ENCODE measurements at regions not wholly inside any gene's neighbourhood (a gene's known extent, or its start where the extent isn't known, plus 50 kb on each side); places are given as distances from the start of the nearest gene placed in this dataset.

DNA sequence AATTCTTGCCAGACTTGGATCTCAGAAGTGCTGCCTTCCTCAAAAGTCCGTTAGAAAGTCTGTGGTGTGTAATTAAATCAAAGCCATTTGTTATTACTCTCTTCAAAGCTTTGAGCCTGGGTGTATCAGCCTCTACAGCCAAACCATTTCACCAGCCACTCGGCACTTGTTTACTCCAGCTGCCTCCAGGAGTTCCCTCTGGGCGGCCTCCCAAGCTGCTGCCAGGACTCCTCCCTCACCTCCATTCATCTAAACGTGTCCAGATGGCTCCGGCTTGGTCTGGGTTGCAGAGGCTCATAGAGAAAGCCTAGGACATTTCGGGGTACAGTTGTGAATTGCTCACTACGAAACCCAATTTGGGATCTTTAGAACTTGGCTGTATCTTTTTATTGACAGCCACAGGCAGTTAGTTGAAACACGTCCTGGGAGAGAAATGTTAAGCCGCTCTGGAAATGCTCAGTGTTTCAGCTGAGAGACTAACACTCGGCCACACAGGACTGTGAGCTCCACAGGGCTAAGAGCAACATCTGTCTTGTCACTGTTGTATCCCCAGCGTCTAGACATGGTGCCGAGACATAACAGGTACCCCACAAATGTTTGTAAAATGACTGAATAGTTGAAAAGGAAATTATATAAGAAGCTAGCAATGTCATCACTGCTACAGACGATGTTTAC lies 116.9 kb upstream of the NGF start:
- TF ChIP-seq, protein P1, sequence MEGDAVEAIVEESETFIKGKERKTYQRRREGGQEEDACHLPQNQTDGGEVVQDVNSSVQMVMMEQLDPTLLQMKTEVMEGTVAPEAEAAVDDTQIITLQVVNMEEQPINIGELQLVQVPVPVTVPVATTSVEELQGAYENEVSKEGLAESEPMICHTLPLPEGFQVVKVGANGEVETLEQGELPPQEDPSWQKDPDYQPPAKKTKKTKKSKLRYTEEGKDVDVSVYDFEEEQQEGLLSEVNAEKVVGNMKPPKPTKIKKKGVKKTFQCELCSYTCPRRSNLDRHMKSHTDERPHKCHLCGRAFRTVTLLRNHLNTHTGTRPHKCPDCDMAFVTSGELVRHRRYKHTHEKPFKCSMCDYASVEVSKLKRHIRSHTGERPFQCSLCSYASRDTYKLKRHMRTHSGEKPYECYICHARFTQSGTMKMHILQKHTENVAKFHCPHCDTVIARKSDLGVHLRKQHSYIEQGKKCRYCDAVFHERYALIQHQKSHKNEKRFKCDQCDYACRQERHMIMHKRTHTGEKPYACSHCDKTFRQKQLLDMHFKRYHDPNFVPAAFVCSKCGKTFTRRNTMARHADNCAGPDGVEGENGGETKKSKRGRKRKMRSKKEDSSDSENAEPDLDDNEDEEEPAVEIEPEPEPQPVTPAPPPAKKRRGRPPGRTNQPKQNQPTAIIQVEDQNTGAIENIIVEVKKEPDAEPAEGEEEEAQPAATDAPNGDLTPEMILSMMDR (IDR thresholded peaks at IDR 0.05 in 4 of 5, conservative IDR thresholded peaks at IDR 0.05 in 1 of 5): no peak
- no peak for TF ChIP-seq POLR2A (IDR thresholded peaks at IDR 0.05)

Measured in gastrocnemius medialis (tissue), 4 donors.